ENCODE measurements at regions not wholly inside any gene's neighbourhood (a gene's known extent, or its start where the extent isn't known, plus 50 kb on each side); places are given as distances from the start of the nearest gene placed in this dataset.

GRCh38 chr6:87935196-87935595 is 112.4 kb upstream of the SPACA1 start:
- TF ChIP-seq, protein P1, sequence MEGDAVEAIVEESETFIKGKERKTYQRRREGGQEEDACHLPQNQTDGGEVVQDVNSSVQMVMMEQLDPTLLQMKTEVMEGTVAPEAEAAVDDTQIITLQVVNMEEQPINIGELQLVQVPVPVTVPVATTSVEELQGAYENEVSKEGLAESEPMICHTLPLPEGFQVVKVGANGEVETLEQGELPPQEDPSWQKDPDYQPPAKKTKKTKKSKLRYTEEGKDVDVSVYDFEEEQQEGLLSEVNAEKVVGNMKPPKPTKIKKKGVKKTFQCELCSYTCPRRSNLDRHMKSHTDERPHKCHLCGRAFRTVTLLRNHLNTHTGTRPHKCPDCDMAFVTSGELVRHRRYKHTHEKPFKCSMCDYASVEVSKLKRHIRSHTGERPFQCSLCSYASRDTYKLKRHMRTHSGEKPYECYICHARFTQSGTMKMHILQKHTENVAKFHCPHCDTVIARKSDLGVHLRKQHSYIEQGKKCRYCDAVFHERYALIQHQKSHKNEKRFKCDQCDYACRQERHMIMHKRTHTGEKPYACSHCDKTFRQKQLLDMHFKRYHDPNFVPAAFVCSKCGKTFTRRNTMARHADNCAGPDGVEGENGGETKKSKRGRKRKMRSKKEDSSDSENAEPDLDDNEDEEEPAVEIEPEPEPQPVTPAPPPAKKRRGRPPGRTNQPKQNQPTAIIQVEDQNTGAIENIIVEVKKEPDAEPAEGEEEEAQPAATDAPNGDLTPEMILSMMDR (conservative IDR thresholded peaks at IDR 0.05; ENCODE audit: low read depth, low read length) = no peak
- TF ChIP-seq EZH2 (IDR thresholded peaks at IDR 0.05; ENCODE audit: borderline replicate concordance, low read depth, low read length, poor library complexity, severe bottlenecking) = no peak
